Keratinocyte (primary cell): ENCODE measurements at regions not wholly inside any gene's neighbourhood (a gene's known extent, or its start where the extent isn't known, plus 50 kb on each side); places are given as distances from the start of the nearest gene placed in this dataset.

Experiments
- CTCF ChIP-seq, 3 experiments: IDR thresholded peaks in 1 of 3; conservative IDR thresholded peaks in 1 of 3; optimal IDR thresholded peaks in 1 of 3; 2 replicates in 2 of 3; 3 replicates in 1 of 3; pipeline versions ENCODE3 to v1.5.1; 2011; ENCODE audit warnings: low read length in 3 of 3, mild to moderate bottlenecking in 3 of 3, moderate library complexity in 2 of 3, control low read depth in 1 of 3, inconsistent platforms in 1 of 3; ENCODE audit not compliant: insufficient read depth in 2 of 3; ENCODE audit errors: extremely low read depth in 1 of 3
- EZH2 ChIP-seq: IDR thresholded peaks from one replicate; pipeline ENCODE4 v1.6.1; 2012; ENCODE audit warnings: inconsistent platforms, mild to moderate bottlenecking, low read length, moderate library complexity

GRCh38 chr7:34452363-34452762, 205.7 kb upstream of the NPSR1 start:
- TF ChIP-seq CTCF (optimal IDR thresholded peaks at IDR 0.05 in 1 of 3, IDR thresholded peaks at IDR 0.05 in 1 of 3, conservative IDR thresholded peaks at IDR 0.05 in 1 of 3; ENCODE audit: extremely low read depth in 1 of 3, insufficient read depth in 2 of 3, low read length in 3 of 3) (no peak), EZH2 (no peak)
